CD14-positive monocyte (primary cell): ENCODE measurements at regions not wholly inside any gene's neighbourhood (a gene's known extent, or its start where the extent isn't known, plus 50 kb on each side); places are given as distances from the start of the nearest gene placed in this dataset.

Experiments used
- DNase-seq, 3 donors: peaks; one replicate each; pipeline ENCODE4 v3.0.0-alpha.2; 2011 to 2022
- H2AFZ ChIP-seq: 2 replicates; pipeline ENCODE4 v1.6.0; 2012; ENCODE audit warnings: mild to moderate bottlenecking, low read depth, low read length, inconsistent platforms; ENCODE audit not compliant: insufficient read depth, poor library complexity, severe bottlenecking
- H3K27ac ChIP-seq, 2 donors: 1 replicate in 1 of 2; 2 replicates in 1 of 2; pipeline ENCODE4 v1.5.1; 2012 to 2013; ENCODE audit warnings: low read length in 2 of 2, control low read depth in 1 of 2, inconsistent platforms in 1 of 2, low read depth in 1 of 2, mild to moderate bottlenecking in 1 of 2
- H3K27me3 ChIP-seq, 2 donors: one replicate each; pipeline versions ENCODE4 v1.6.0 to v1.6.1; 2011 to 2013; ENCODE audit warnings: low read length in 2 of 2; ENCODE audit not compliant: control insufficient read depth in 2 of 2, insufficient read depth in 2 of 2
- H3K36me3 ChIP-seq, 2 donors: replicated peaks in 1 of 2; 1 replicate in 1 of 2; 2 replicates in 1 of 2; pipeline versions ENCODE4 v1.5.1 to v1.6.1; 2012 to 2013; ENCODE audit warnings: low read length in 2 of 2, control low read depth in 1 of 2, inconsistent platforms in 1 of 2, mild to moderate bottlenecking in 1 of 2; ENCODE audit not compliant: insufficient read depth in 2 of 2, control insufficient read depth in 1 of 2
- H3K4me1 ChIP-seq, 2 donors: 1 replicate in 1 of 2; 2 replicates in 1 of 2; pipeline versions ENCODE4 v1.5.1 to v1.6.1; 2012 to 2013; ENCODE audit warnings: low read length in 2 of 2, control low read depth in 1 of 2, inconsistent platforms in 1 of 2, mild to moderate bottlenecking in 1 of 2, moderate library complexity in 1 of 2; ENCODE audit not compliant: insufficient read depth in 2 of 2, control insufficient read depth in 1 of 2
- H3K4me2 ChIP-seq: replicated peaks from 2 replicates; pipeline ENCODE3; 2012; ENCODE audit warnings: low read length, moderate library complexity, mild to moderate bottlenecking; ENCODE audit not compliant: poor library complexity, severe bottlenecking; ENCODE audit errors: extremely low read depth
- H3K4me3 ChIP-seq, 3 experiments: fragments of 200-600 bp in 1 of 3; sonication (generic) in 1 of 3; replicated peaks in 1 of 3; 1 replicate in 2 of 3; 2 replicates in 1 of 3; pipeline ENCODE4 v1.5.1; 2011 to 2013; ENCODE audit warnings: low read length in 3 of 3, mild to moderate bottlenecking in 3 of 3, control low read depth in 2 of 3, low read depth in 2 of 3, inconsistent platforms in 1 of 3, moderate library complexity in 1 of 3
- H3K79me2 ChIP-seq: 2 replicates; pipeline ENCODE4 v1.6.0; 2012; ENCODE audit warnings: mild to moderate bottlenecking, control low read depth, inconsistent platforms, low read length, moderate library complexity; ENCODE audit not compliant: insufficient read depth
- H3K9ac ChIP-seq: 2 replicates; pipeline ENCODE4 v1.6.0; 2017; ENCODE audit warnings: low read length, mild to moderate bottlenecking; ENCODE audit not compliant: insufficient read depth, poor library complexity, severe bottlenecking
- H3K9me3 ChIP-seq, 2 donors: replicated peaks in 1 of 2; 1 replicate in 1 of 2; 2 replicates in 1 of 2; pipeline versions ENCODE4 v1.5.1 to v1.6.1; 2012 to 2013; ENCODE audit warnings: low read length in 2 of 2, control low read depth in 1 of 2; ENCODE audit not compliant: control insufficient read depth in 1 of 2, insufficient read depth in 1 of 2
- H4K20me1 ChIP-seq: 2 replicates; pipeline ENCODE4 v1.6.0; 2012; ENCODE audit warnings: mild to moderate bottlenecking, low read length, control low read depth, moderate library complexity; ENCODE audit not compliant: insufficient read depth
- H3K27ac Mint-ChIP-seq, 7 donors: one replicate each; pipeline ENCODE4 v1.8.0; 2020; ENCODE audit warnings: mild to moderate bottlenecking in 7 of 7, mixed read lengths in 7 of 7, moderate library complexity in 6 of 7, inconsistent platforms in 2 of 7
- H3K27me3 Mint-ChIP-seq, 3 donors: one replicate each; pipeline ENCODE4 v1.8.0; 2021 to 2022; ENCODE audit warnings: low read depth in 3 of 3, mild to moderate bottlenecking in 3 of 3, mixed read lengths in 3 of 3, moderate library complexity in 3 of 3, inconsistent platforms in 1 of 3
- H3K36me3 Mint-ChIP-seq, 2 donors: one replicate each; pipeline ENCODE4 v1.8.0; 2020; ENCODE audit warnings: mixed read lengths in 2 of 2, inconsistent platforms in 1 of 2, mild to moderate bottlenecking in 1 of 2
- H3K4me1 Mint-ChIP-seq: one replicate; pipeline ENCODE4 v1.8.0; 2020; ENCODE audit warnings: mild to moderate bottlenecking, mixed read lengths
- H3K4me3 Mint-ChIP-seq, 2 donors: one replicate each; pipeline ENCODE4 v1.8.0; 2020; ENCODE audit warnings: mild to moderate bottlenecking in 2 of 2, mixed read lengths in 2 of 2, moderate library complexity in 1 of 2
- H3K9me3 Mint-ChIP-seq, 7 donors: one replicate each; pipeline ENCODE4 v1.8.0; 2020 to 2022; ENCODE audit warnings: mixed read lengths in 7 of 7, mild to moderate bottlenecking in 6 of 7, moderate library complexity in 6 of 7, inconsistent platforms in 2 of 7
- WGBS: methylation state at CpG from one replicate; pipeline ENCODE4 v1.1.5; 2013; ENCODE audit warnings: missing lambda C conversion rate; ENCODE audit not compliant: insufficient coverage; 5-methylcytosine and 5-hydroxymethylcytosine counted together
- intact Hi-C, 2 donors: fragments of 100-400 bp; cut with micrococcal nuclease; formaldehyde crosslinking; loops; one replicate each; pipeline versions ENCODE4 v1.15.0 to v1.15.1; 2023
- TF ChIP-seq, protein P1 (sequence below): fragments of 200-600 bp; IDR thresholded peaks from one replicate; pipeline ENCODE4 v1.8.0; 2022; ENCODE audit warnings: antibody characterized with exemption, mild to moderate bottlenecking

DNA sequence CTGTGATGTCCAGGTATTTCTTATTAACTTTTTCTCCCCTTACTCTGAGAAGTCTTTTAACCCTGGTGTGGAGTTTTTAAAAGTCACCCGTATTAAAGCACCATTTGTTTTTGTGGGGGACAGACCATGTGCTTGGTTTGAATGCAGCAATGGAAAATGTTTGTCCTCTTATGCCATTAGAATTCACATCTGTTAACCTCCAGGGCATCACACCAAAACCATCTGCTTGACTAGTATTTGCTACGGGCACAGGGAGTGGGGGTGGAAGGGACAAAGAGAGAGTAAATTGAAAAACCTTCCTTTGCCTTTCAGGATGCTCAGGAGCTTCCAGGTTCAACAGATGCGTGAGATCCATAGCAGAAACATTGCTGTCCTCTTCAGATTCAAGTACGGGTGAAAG, 61.4 kb upstream of the GOLGA8B start:
- Histone ChIP-seq H3K9ac (no peak overlapping the region), H3K4me3 (no peak overlapping the region), H3K4me1 (no peaks in the 10 kb centered on the region), H2AFZ (no peak overlapping the region), H3K27ac (no peak overlapping the region), H3K27me3 (no peaks in the 10 kb centered on the region), H3K79me2 (no peaks in the 10 kb centered on the region), H3K9me3 (no peaks in the 10 kb centered on the region), H3K4me2 (no peak overlapping the region), H4K20me1 (no peaks in the 10 kb centered on the region), H3K36me3 (no peaks in the 10 kb centered on the region)
- Mint-ChIP-seq H3K27ac (no peak overlapping the region), H3K4me1 (no peaks in the 10 kb centered on the region), H3K4me3 (no peak overlapping the region), H3K9me3 (peaks cover 0 to 7% (median 2%) of the 10 kb centered on the region in 7 donors), H3K27me3 (peaks cover 0 to 3% (median 0%) of the 10 kb centered on the region in 3 donors), H3K36me3 (no peaks in the 10 kb centered on the region)
- WGBS, result 90% methylated on average over 2 of the region's 4 CpGs
- TF ChIP-seq, protein P1, sequence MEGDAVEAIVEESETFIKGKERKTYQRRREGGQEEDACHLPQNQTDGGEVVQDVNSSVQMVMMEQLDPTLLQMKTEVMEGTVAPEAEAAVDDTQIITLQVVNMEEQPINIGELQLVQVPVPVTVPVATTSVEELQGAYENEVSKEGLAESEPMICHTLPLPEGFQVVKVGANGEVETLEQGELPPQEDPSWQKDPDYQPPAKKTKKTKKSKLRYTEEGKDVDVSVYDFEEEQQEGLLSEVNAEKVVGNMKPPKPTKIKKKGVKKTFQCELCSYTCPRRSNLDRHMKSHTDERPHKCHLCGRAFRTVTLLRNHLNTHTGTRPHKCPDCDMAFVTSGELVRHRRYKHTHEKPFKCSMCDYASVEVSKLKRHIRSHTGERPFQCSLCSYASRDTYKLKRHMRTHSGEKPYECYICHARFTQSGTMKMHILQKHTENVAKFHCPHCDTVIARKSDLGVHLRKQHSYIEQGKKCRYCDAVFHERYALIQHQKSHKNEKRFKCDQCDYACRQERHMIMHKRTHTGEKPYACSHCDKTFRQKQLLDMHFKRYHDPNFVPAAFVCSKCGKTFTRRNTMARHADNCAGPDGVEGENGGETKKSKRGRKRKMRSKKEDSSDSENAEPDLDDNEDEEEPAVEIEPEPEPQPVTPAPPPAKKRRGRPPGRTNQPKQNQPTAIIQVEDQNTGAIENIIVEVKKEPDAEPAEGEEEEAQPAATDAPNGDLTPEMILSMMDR, result no peak
- intact Hi-C loops, result no loop called here
- no peak for DNase-seq

DNA sequence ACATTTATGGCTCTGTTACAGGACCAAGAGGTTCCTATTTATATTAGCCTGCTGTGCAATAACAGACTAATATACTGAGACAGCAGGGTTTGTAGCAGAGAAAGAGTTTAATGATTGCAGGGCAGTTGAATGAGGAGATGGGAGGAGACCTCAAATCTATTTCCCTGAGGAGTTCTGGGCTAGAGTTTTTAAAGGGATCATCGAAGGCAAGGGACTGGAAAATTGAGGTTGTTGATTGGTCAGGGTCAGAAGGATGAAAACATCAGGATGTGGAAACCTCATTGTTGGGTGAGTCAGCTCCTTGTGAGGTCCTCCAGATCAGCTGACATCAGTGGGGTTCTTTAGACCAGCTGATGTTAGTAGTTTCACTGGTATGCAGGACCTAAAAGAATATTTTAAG, 60.6 kb upstream of the GOLGA8B start:
- Histone ChIP-seq H2AFZ (no peak overlapping the region), H3K9me3 (no peaks in the 10 kb centered on the region), H3K36me3 (no peaks in the 10 kb centered on the region), H3K27me3 (no peaks in the 10 kb centered on the region), H3K79me2 (no peaks in the 10 kb centered on the region), H3K4me2 (no peak overlapping the region), H4K20me1 (no peaks in the 10 kb centered on the region), H3K27ac (no peak overlapping the region), H3K4me3 (no peak overlapping the region), H3K4me1 (no peaks in the 10 kb centered on the region), H3K9ac (no peak overlapping the region)
- WGBS, result 86% methylated on average over 1 of the region's 1 CpG
- intact Hi-C loops, result no loop called here
- H3K36me3 Mint-ChIP-seq, result no peaks in the 10 kb centered on the region
- peaks cover 0 to 3% (median 0%) of the 10 kb centered on the region in 3 donors for H3K27me3 Mint-ChIP-seq
- H3K9me3 Mint-ChIP-seq, result peaks cover 0 to 7% (median 2%) of the 10 kb centered on the region in 7 donors
- H3K27ac Mint-ChIP-seq, result no peak overlapping the region
- H3K4me1 Mint-ChIP-seq, result no peaks in the 10 kb centered on the region
- no peak overlapping the region for H3K4me3 Mint-ChIP-seq
- TF ChIP-seq, protein P1, result no peak
- DNase-seq, result no peak
